HL-60 (cell line): ENCODE measurements at regions not wholly inside any gene's neighbourhood (a gene's known extent, or its start where the extent isn't known, plus 50 kb on each side); places are given as distances from the start of the nearest gene placed in this dataset.
"Not testable (repeated sequence)": the region's sequence is repeated elsewhere in the genome, so short reads cannot be mapped to it uniquely, and the experiment has no call there.

Experiments used
- DNase-seq, 2 experiments: peaks; one replicate each; pipeline ENCODE4 v3.0.0-alpha.2; 2010 to 2020; ENCODE audit warnings: low read depth in 1 of 2, low spot score in 1 of 2
- H3K27ac ChIP-seq: fragments of 250-450 bp; sonication (Bioruptor Pico); replicated peaks from 2 replicates; pipeline ENCODE4 v1.5.1; 2020; ENCODE audit warnings: mild to moderate bottlenecking, moderate library complexity
- H3K27me3 ChIP-seq: fragments of 250-450 bp; sonication (Bioruptor Pico); 2 replicates; pipeline ENCODE4 v1.5.1; 2021; ENCODE audit warnings: mild to moderate bottlenecking, moderate library complexity; ENCODE audit not compliant: insufficient read depth, poor library complexity, severe bottlenecking
- H3K4me3 ChIP-seq: replicated peaks from 2 replicates; pipeline ENCODE4 v1.5.1; 2011; ENCODE audit warnings: mild to moderate bottlenecking, control low read depth, low read length; ENCODE audit not compliant: insufficient read depth
- GABPA ChIP-seq: IDR thresholded peaks from 2 replicates; pipeline ENCODE4 v1.6.1; 2012; ENCODE audit warnings: low read depth
- POLR2AphosphoS5 ChIP-seq: IDR thresholded peaks from 2 replicates; pipeline ENCODE4 v1.6.1; 2012; ENCODE audit warnings: low read depth
- SPI1 ChIP-seq: IDR thresholded peaks from 2 replicates; pipeline ENCODE4 v1.6.1; 2012; ENCODE audit warnings: low read depth, mild to moderate bottlenecking, borderline replicate concordance
- TF ChIP-seq, protein P1 (sequence below): IDR thresholded peaks from 2 replicates; pipeline ENCODE4 v1.6.1; 2012; ENCODE audit warnings: low read depth; ENCODE audit not compliant: insufficient replicate concordance
- TF ChIP-seq, protein P2 (sequence below): IDR thresholded peaks from one replicate; pipeline ENCODE4 v1.5.1; 2011; ENCODE audit warnings: low read length, control low read depth, inconsistent platforms; ENCODE audit not compliant: insufficient read depth

DNA sequence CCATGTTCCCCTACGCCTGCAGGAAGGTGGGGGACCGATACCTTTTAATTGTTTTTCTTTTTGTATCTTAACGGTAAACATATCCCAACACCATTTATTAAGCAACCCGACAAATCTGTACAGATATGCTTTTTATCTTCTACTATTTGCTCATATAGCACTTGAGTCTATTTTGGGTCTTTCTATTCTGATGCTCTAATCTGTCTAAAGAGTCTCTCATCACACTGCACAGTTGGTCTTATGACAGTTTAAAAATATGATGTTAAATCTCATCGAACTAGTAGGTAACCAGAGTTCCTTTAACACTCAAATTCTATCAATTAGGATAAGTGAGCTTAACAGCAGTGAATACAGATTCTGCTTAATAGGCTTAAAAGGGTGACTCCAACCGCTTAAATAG is 111.6 kb downstream of the SOCS6 start:
- H3K4me3 ChIP-seq: no peak overlapping the region
- no peaks in the 10 kb centered on the region for H3K27me3 ChIP-seq
- TF ChIP-seq POLR2AphosphoS5 (no peak), GABPA (no peak), SPI1 (no peak)
- TF ChIP-seq, protein P1, sequence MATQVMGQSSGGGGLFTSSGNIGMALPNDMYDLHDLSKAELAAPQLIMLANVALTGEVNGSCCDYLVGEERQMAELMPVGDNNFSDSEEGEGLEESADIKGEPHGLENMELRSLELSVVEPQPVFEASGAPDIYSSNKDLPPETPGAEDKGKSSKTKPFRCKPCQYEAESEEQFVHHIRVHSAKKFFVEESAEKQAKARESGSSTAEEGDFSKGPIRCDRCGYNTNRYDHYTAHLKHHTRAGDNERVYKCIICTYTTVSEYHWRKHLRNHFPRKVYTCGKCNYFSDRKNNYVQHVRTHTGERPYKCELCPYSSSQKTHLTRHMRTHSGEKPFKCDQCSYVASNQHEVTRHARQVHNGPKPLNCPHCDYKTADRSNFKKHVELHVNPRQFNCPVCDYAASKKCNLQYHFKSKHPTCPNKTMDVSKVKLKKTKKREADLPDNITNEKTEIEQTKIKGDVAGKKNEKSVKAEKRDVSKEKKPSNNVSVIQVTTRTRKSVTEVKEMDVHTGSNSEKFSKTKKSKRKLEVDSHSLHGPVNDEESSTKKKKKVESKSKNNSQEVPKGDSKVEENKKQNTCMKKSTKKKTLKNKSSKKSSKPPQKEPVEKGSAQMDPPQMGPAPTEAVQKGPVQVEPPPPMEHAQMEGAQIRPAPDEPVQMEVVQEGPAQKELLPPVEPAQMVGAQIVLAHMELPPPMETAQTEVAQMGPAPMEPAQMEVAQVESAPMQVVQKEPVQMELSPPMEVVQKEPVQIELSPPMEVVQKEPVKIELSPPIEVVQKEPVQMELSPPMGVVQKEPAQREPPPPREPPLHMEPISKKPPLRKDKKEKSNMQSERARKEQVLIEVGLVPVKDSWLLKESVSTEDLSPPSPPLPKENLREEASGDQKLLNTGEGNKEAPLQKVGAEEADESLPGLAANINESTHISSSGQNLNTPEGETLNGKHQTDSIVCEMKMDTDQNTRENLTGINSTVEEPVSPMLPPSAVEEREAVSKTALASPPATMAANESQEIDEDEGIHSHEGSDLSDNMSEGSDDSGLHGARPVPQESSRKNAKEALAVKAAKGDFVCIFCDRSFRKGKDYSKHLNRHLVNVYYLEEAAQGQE: no peak
- TF ChIP-seq, protein P2, sequence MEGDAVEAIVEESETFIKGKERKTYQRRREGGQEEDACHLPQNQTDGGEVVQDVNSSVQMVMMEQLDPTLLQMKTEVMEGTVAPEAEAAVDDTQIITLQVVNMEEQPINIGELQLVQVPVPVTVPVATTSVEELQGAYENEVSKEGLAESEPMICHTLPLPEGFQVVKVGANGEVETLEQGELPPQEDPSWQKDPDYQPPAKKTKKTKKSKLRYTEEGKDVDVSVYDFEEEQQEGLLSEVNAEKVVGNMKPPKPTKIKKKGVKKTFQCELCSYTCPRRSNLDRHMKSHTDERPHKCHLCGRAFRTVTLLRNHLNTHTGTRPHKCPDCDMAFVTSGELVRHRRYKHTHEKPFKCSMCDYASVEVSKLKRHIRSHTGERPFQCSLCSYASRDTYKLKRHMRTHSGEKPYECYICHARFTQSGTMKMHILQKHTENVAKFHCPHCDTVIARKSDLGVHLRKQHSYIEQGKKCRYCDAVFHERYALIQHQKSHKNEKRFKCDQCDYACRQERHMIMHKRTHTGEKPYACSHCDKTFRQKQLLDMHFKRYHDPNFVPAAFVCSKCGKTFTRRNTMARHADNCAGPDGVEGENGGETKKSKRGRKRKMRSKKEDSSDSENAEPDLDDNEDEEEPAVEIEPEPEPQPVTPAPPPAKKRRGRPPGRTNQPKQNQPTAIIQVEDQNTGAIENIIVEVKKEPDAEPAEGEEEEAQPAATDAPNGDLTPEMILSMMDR: no peak
- H3K27ac ChIP-seq: no peak overlapping the region
- no peak for DNase-seq

DNA sequence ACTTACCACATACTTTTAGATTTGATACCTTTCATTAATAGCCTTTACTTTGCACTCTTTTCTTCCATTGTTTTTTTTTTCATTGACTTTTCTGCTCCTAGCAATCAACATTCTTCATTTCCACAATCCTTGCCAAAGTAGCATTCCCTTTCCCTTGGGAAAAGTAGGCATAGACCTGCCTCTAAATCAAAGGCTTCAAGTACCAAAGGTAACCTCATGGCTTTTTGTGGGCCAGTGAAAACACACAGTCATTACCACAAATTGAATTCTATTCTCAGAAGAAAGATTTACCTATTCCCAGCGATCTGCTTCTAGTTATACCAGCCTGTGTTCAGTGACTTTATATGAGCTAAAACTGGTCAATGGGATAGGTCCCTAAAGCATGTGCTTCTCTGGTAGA is 109.2 kb downstream of the SOCS6 start:
- Histone ChIP-seq H3K27me3 (no peaks in the 10 kb centered on the region), H3K27ac (no peak overlapping the region), H3K4me3 (no peak overlapping the region)
- TF ChIP-seq, protein P1: no peak
- TF ChIP-seq SPI1: no peak
- TF ChIP-seq POLR2AphosphoS5: no peak
- TF ChIP-seq, protein P2: no peak
- no peak for TF ChIP-seq GABPA
- no peak for DNase-seq

DNA sequence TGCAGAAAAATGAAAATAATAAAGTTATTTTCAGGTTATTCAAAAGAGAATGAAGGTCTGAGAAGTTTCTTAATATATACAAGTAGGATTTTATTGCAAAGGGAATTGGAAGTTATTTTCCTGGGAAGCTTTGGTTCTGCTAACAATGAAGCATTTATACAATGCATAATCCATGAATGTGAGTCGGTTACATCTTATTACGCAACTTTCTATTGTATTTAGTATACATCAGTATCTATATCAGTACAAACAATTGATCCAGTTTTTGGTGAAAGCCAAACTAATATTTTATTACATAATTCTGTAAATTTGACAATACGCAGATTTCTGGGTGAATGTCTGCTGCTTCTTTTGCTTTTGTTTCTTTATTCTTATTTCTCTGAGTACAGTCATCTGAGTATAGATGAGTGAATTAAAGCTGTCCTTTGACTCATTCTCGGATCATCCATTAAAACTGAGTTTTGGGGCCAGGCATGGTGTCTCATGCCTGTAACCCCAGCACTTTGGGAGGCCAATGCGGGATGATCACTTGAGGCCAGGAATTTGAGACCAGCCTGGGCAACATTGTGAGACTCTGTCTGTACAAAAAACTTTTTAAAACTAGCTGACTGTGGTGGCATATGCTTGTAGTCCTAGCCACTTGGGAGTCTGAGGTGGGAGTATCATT is 108.5 kb downstream of the SOCS6 start:
- DNase-seq: no peak
- no peak overlapping the region for H3K4me3 ChIP-seq
- TF ChIP-seq SPI1: no peak
- TF ChIP-seq, protein P2: no peak
- TF ChIP-seq, protein P1: no peak
- TF ChIP-seq GABPA: no peak
- TF ChIP-seq POLR2AphosphoS5: no peak
- no peak overlapping the region for H3K27ac ChIP-seq
- H3K27me3 ChIP-seq: no peaks in the 10 kb centered on the region

DNA sequence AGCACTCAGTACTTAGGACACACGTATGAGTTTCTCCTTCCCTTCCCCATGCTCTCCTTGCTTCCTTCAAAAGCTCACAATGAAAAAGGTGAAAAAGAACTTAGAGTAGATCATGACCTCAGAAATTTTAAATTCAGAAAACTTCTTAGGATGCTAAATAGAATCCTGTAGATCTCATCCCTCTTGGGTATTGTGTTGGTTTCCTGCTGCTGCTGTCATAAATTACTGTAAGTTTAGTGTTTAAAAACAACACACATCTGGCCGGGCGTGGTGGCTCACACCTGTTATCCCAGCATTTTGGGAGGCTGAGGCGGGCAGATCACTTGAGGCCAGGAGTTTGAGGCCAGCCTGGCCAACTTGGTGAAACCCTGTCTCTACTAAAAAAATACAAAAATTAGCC is 106.9 kb downstream of the SOCS6 start:
- not testable (repeated sequence) for H3K27ac ChIP-seq, H3K27me3 ChIP-seq, DNase-seq, H3K4me3 ChIP-seq
